ENCODE measurements at regions not wholly inside any gene's neighbourhood (a gene's known extent, or its start where the extent isn't known, plus 50 kb on each side); places are given as distances from the start of the nearest gene placed in this dataset.

DNA sequence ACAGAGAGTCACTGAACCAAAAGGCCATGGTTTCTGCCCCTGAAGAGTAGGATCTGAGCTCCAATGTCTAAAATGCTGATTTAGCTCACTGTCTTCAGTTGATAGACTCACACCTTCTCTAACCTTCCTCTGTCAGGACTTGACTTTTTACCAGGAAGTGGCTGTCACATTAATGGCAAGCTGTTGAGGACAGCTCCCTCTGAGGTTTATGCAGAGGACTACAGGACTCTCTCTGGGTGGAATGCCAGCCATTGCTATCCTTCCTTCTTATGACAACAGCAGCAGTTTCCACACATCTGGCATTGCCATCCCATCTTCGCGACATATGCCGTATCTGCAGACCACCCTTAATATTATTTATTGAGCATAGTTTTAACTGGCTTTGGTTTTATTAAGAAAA lies 103.8 kb upstream of the PRICKLE2 start:
- Histone ChIP-seq H3K27ac (ENCODE audit: low read depth, low read length, poor library complexity, severe bottlenecking) (no peak overlapping the region), H3K4me1 (ENCODE audit: insufficient read depth, low read length, poor library complexity, severe bottlenecking) (no peaks in the 10 kb centered on the region), H3K79me2 (ENCODE audit: insufficient read depth, low read depth, low read length) (no peaks in the 10 kb centered on the region), H3K4me3 (ENCODE audit: low read depth, low read length, poor library complexity, severe bottlenecking) (no peak overlapping the region), H3K9me3 (ENCODE audit: low read length) (no peaks in the 10 kb centered on the region), H4K20me1 (ENCODE audit: insufficient read depth, low read length) (no peaks in the 10 kb centered on the region), H3K36me3 (ENCODE audit: insufficient read depth, low read length) (no peaks in the 10 kb centered on the region), H3K9me2 (ENCODE audit: insufficient read depth, low read length) (no peaks in the 10 kb centered on the region), H2AFZ (ENCODE audit: low read length) (no peak overlapping the region), H3K4me2 (ENCODE audit: low read length) (no peak overlapping the region)
- no TSS peak for BruUV-seq (replicated peaks)
- DNase-seq (ENCODE audit: low spot score): peak; percentile 4
- POLR2A ChIA-PET: no interaction called here
- CTCF ChIA-PET (ENCODE audit: unreplicated experiment): no interaction called here
- intact Hi-C loops (cut with micrococcal nuclease; ENCODE audit: unreplicated experiment): no loop called here
- TF ChIP-seq, protein P1, sequence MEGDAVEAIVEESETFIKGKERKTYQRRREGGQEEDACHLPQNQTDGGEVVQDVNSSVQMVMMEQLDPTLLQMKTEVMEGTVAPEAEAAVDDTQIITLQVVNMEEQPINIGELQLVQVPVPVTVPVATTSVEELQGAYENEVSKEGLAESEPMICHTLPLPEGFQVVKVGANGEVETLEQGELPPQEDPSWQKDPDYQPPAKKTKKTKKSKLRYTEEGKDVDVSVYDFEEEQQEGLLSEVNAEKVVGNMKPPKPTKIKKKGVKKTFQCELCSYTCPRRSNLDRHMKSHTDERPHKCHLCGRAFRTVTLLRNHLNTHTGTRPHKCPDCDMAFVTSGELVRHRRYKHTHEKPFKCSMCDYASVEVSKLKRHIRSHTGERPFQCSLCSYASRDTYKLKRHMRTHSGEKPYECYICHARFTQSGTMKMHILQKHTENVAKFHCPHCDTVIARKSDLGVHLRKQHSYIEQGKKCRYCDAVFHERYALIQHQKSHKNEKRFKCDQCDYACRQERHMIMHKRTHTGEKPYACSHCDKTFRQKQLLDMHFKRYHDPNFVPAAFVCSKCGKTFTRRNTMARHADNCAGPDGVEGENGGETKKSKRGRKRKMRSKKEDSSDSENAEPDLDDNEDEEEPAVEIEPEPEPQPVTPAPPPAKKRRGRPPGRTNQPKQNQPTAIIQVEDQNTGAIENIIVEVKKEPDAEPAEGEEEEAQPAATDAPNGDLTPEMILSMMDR (conservative IDR thresholded peaks at IDR 0.05; ENCODE audit: low read length): peak; percentile 36; the same call in 1 of the 2 replicates
- TF ChIP-seq EZH2phosphoT487 (IDR thresholded peaks at IDR 0.05; ENCODE audit: borderline replicate concordance, low read depth, low read length): no peak

DNA sequence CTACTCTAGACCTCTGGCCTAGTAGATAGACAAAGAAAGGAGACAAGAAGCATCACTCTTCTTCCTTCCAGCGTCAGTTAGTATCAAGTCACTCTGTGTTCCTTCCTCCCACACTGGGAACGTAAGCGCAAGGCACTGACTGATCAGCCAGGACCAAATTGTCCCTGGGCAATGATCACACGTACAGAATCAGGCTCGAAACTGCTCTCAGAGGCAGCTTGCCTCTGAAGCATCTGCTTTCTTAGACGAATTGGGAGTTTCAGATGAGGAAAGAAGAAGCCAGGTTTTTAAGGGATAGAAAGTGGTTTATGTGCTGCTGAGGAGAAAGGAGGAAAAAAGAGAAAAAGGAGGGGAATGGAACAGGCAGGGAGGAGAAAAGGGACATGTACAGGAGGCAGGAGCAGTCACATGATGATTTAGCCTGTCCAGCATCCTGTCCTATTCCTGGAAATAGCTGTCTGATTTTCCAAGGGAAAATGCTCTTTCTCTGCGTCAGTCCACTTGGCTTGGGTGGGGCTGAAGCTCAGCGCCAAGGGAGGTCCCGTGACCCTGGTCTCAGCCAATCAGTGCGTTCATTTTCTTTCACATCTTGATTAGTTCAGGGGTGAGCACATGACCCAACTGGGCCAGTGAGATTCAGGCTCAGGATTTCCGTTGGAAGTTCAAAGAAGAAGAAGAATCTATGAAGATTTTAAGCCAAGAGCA lies 102.0 kb upstream of the PRICKLE2 start:
- H3K36me3 ChIP-seq (ENCODE audit: insufficient read depth, low read length): no peaks in the 10 kb centered on the region
- no peak for DNase-seq (ENCODE audit: low spot score)
- TF ChIP-seq, protein P1 (conservative IDR thresholded peaks at IDR 0.05; ENCODE audit: low read length): no peak
- no peak for TF ChIP-seq EZH2phosphoT487 (IDR thresholded peaks at IDR 0.05; ENCODE audit: borderline replicate concordance, low read depth, low read length)
- H3K27ac ChIP-seq (ENCODE audit: low read depth, low read length, poor library complexity, severe bottlenecking): no peak overlapping the region
- no peak overlapping the region for H3K4me3 ChIP-seq (ENCODE audit: low read depth, low read length, poor library complexity, severe bottlenecking)
- CTCF ChIA-PET (ENCODE audit: unreplicated experiment): no interaction called here
- H3K9me3 ChIP-seq (ENCODE audit: low read length): no peaks in the 10 kb centered on the region
- intact Hi-C loops (cut with micrococcal nuclease; ENCODE audit: unreplicated experiment): no loop called here
- no peak overlapping the region for H2AFZ ChIP-seq (ENCODE audit: low read length)
- BruUV-seq (replicated peaks): no TSS peak
- H4K20me1 ChIP-seq (ENCODE audit: insufficient read depth, low read length): no peaks in the 10 kb centered on the region
- H3K79me2 ChIP-seq (ENCODE audit: insufficient read depth, low read depth, low read length): no peaks in the 10 kb centered on the region
- H3K9me2 ChIP-seq (ENCODE audit: insufficient read depth, low read length): no peaks in the 10 kb centered on the region
- POLR2A ChIA-PET: no interaction called here
- H3K4me1 ChIP-seq (ENCODE audit: insufficient read depth, low read length, poor library complexity, severe bottlenecking): no peaks in the 10 kb centered on the region
- H3K4me2 ChIP-seq (ENCODE audit: low read length): no peak overlapping the region

DNA sequence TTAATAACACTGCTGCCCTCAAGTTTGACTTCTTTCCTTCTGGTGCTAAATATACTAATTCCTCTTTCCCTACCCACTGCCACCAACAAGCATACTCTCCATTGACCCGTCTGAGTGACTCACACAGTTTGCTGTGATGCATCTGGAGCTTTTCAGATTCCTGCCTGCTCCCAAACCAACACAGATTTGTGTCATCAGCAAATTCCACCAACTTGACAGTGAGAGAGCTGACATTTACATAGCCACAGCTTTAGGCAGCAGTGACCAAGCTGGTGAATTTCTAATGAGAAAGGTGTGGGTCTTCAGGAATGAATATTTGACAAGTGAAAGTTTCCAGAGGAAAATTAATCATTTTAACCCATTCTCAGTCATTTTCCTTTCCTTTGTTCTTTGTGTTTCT lies 96.5 kb upstream of the PRICKLE2 start:
- no peak for TF ChIP-seq EZH2phosphoT487 (IDR thresholded peaks at IDR 0.05; ENCODE audit: borderline replicate concordance, low read depth, low read length)
- TF ChIP-seq, protein P1 (conservative IDR thresholded peaks at IDR 0.05; ENCODE audit: low read length): no peak
- H3K9me2 ChIP-seq (ENCODE audit: insufficient read depth, low read length): no peaks in the 10 kb centered on the region
- ChIA-PET CTCF (ENCODE audit: unreplicated experiment) (no interaction called here), POLR2A (interaction anchor here (0.8 kb wide), 1 partner anchor 73 kb away, joined by 4 read pairs; no protein-coding TSS in a partner anchor)
- no peak overlapping the region for H3K4me3 ChIP-seq (ENCODE audit: low read depth, low read length, poor library complexity, severe bottlenecking)
- BruUV-seq (replicated peaks): no TSS peak
- H3K27ac ChIP-seq (ENCODE audit: low read depth, low read length, poor library complexity, severe bottlenecking): no peak overlapping the region
- no peak for DNase-seq (ENCODE audit: low spot score)
- H3K9me3 ChIP-seq (ENCODE audit: low read length): no peaks in the 10 kb centered on the region
- H3K4me1 ChIP-seq (ENCODE audit: insufficient read depth, low read length, poor library complexity, severe bottlenecking): no peaks in the 10 kb centered on the region
- H4K20me1 ChIP-seq (ENCODE audit: insufficient read depth, low read length): no peaks in the 10 kb centered on the region
- no peaks in the 10 kb centered on the region for H3K36me3 ChIP-seq (ENCODE audit: insufficient read depth, low read length)
- no peak overlapping the region for H2AFZ ChIP-seq (ENCODE audit: low read length)
- H3K4me2 ChIP-seq (ENCODE audit: low read length): no peak overlapping the region
- intact Hi-C loops (cut with micrococcal nuclease; ENCODE audit: unreplicated experiment): no loop called here
- no peaks in the 10 kb centered on the region for H3K79me2 ChIP-seq (ENCODE audit: insufficient read depth, low read depth, low read length)
